D721Med (cell line): ENCODE measurements at regions not wholly inside any gene's neighbourhood (a gene's known extent, or its start where the extent isn't known, plus 50 kb on each side); places are given as distances from the start of the nearest gene placed in this dataset.
"Not testable (repeated sequence)": the region's sequence is repeated elsewhere in the genome, so short reads cannot be mapped to it uniquely, and the experiment has no call there.

Source experiments
- DNase-seq: peaks from one replicate; pipeline ENCODE4 v3.0.0; 2011; ENCODE audit warnings: low spot score; ENCODE audit not compliant: insufficient read length
- FAIRE-seq: peaks from 2 replicates; lab custom pipeline; 2011; peaks lifted over from hg19 to GRCh38; lab: Jason Lieb, UNC
- TF ChIP-seq, protein P1 (sequence below): IDR thresholded peaks from 2 replicates; pipeline ENCODE4 v1.5.1; 2012; ENCODE audit warnings: mild to moderate bottlenecking, control low read depth; ENCODE audit not compliant: insufficient read depth; ENCODE audit errors: missing control alignments

DNA sequence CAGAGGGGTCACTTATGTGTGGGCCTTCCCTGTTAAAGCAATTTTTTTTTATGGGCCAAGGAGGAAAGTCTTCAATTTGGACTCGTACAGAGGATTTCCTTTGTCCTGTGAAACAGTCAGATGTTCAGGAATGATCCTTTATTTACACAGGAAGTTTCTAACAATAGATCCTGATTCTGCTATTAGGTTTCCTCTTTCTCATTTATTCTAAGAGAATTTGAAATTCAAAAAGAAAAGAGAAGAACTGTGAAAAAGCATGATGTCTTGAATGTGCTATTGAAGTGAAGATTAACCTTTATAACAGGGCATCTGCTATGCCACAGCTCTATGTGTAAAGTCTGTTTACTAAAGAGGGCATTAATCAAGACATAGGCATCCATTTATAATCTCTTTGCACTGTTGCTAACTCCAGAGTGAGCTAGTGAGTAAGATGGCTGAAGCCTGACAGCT, 105.3 kb upstream of the FAM98A start:
- DNase-seq = no peak
- FAIRE-seq = no peak
- TF ChIP-seq, protein P1, sequence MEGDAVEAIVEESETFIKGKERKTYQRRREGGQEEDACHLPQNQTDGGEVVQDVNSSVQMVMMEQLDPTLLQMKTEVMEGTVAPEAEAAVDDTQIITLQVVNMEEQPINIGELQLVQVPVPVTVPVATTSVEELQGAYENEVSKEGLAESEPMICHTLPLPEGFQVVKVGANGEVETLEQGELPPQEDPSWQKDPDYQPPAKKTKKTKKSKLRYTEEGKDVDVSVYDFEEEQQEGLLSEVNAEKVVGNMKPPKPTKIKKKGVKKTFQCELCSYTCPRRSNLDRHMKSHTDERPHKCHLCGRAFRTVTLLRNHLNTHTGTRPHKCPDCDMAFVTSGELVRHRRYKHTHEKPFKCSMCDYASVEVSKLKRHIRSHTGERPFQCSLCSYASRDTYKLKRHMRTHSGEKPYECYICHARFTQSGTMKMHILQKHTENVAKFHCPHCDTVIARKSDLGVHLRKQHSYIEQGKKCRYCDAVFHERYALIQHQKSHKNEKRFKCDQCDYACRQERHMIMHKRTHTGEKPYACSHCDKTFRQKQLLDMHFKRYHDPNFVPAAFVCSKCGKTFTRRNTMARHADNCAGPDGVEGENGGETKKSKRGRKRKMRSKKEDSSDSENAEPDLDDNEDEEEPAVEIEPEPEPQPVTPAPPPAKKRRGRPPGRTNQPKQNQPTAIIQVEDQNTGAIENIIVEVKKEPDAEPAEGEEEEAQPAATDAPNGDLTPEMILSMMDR = no peak

DNA sequence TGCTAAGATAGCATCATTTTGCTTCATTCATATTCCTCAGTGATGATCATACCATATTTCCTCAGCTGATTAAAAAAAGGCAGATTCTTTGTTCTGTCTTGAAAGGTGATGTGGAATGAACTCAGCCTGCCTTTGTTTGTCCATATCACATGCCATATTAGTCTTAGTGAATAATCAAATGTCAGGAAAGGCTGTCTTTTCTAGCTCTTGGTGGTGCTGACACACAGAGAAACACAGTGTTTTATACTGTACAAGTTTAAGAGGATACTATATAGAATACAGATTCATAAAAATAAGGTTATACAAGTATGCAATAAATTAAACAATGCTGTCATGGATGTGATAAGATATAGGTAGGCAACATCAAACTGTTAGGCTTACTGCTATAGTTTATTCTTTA, 97.1 kb upstream of the FAM98A start:
- DNase-seq = no peak
- FAIRE-seq = no peak
- TF ChIP-seq, protein P1 = no peak

DNA sequence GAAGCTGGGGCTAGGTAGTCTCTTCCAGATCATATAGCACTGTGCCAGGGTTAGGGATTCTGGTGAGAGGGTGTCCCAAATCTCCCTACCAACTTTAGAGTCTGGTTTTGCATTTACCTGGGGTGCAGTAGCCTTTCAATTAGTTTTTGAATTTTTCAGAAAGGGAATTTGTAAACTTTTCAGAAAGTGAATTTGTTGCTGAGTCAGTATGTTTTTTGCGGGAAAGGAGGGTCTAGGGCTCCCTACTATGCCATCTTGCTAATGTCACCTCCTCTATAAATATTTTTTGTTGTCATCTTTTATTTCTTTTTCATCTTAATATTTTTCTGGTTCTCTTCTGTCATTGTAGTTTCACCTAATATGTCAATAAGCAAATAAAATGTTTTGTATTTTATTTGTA, 95.8 kb upstream of the FAM98A start:
- FAIRE-seq (no peak), DNase-seq (no peak)
- TF ChIP-seq, protein P1 = no peak

DNA sequence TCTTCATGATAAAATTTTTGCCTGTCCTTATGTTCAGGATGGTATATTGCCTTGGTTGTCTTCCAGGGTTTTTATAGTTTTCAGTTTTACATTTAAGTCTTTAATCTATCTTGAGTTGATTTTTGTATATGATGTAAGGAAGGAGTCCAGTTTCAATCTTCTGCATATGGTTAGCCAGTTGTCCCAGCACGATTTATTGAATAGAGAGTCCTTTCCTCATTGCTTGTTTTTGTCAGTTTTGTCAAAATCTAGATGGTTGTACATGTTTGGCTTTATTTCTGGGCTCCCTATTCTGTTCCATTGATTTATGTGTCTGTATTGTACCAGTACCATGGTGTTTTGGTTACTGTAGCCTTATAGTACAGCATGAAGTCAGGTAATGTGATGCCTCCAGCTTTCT, 91.6 kb upstream of the FAM98A start:
- DNase-seq, FAIRE-seq: not testable (repeated sequence)

DNA sequence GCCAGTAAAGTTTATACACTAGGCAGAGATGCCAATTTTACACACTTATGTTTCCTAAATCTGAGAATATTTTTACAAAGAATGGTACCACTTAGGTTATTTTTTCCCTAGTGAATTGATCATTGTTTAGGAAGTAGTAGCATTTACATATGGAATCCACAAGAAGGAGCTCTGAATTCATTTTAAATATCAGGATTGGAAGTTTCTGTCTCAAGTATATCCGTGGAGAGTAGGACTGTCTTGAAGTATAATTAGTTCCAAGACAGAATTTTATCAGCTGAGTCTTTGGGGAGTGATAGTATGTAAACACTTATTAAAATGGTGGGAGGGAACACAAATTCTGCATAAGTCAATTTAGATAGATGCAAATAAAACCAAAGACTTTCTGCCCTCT, 82.3 kb upstream of the FAM98A start:
- TF ChIP-seq, protein P1 = peak; percentile 59
- DNase-seq = no peak
- FAIRE-seq = no peak

DNA sequence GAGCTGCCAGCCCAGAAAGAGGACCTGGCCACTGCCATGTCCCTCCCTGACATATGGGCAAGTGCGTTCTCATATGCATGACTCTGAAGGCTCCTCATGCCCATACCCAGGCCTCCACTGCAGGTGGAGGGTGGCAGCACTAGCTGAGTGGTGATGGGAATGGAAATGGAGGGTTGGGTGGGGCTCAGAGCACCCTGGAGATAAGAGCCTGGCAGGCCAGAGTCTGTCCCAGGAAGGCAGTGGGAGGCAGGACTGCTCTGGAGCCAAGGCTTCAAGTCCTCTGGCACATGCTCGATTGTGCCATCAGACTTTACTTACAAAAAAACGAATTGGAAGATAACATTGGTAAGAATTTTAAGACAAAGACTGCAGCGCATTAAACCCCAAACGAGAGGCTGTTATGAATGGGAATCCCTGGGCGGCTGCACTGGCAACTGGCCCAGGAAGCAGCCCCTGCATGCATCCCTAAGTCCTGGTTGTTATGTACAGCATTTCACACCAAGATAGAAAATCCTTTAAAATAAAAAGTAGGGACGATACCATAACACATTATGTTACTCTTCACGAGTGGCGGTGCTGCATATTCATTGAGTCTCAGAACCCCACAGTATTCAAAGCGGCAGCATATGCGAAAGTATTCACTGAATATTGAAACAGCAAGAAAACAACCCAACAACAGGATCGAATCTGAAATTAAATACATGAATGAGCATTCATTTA, 81.7 kb upstream of the FAM98A start:
- DNase-seq (no peak), FAIRE-seq (no peak)
- TF ChIP-seq, protein P1 = no peak

DNA sequence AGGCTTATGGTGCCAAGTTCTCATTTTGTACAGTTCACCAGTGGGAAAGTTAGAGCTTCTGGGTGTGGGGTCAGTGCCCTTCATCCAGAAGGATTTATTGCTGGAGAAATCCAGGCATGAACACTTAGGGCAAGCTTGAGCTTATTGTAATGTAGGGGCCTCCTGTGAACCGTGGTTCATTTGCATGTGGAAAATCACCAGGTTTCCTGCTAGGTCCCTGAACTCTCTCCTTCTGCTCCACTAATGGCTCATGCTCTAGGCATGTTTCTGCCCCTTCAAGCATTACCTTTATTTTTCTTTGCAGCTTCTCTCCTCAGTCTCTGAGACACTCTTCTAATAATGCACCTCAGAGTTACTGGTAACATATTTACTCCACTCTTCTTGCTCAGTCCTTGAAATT, 79.3 kb upstream of the FAM98A start:
- TF ChIP-seq, protein P1 = no peak
- FAIRE-seq (no peak), DNase-seq (no peak)
